ENCODE measurements at regions not wholly inside any gene's neighbourhood (a gene's known extent, or its start where the extent isn't known, plus 50 kb on each side); places are given as distances from the start of the nearest gene placed in this dataset.

DNA sequence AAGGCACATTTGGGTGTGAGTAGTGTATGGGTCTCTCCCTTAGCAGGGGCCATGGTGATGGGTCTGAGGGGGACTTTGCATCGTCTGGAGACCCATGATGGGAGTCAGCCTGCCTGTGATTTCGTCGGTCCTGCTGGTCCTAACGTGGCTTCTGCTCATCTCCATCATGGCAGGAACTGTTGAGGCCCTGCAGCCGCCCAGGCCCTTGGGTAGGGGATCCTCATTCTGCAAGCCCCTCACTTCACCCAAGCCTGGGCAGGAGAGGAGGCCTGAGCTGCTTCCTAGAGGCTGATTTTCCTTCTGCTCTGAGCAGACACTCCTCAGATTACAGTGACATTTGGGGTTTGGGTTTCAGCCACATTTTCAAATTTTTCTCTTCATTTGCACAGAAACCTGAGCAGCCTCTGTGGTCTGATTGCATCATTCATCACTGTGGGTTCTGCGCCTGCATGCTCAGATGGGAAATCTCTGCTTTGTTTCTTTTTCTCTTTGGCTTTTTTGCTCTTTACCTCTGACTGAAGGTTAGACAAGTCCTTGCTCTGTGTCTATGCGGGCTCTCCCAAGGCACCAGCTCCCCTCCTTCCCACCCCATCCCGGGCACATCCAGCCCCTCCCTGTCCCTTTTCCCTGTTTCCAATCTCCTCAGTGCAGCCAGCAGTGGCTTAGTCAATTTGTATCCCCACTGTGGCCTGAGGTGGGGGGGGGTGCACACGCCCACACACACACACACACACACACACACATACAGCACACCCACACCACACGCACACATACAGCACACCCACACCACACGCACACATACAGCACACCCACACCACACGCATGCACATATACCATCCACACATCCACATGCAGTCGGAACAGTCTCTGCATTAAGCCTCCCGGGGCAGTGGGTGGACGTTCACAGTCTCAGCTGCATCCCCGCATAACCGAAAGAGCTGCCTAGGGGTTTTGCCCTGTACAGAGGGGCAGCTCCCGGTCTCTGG, 305.4 kb upstream of the HS6ST1 start:
- 84% methylated on average over 7 of the region's 18 CpGs for WGBS (ENCODE audit: insufficient coverage)
- H3K27ac ChIP-seq (ENCODE audit: insufficient read depth in 1 of 2, low read depth in 1 of 2, low read length in 2 of 2, poor library complexity in 1 of 2, severe bottlenecking in 2 of 2) = no peak overlapping the region
- H3K27me3 ChIP-seq (replicated peaks in 2 of 5; ENCODE audit: control insufficient read depth in 4 of 5, insufficient read depth in 5 of 5, low read length in 4 of 5) = no peaks in the 10 kb centered on the region
- POLR2A ChIA-PET = no interaction called here
- H3K4me1 ChIP-seq (ENCODE audit: control extremely low read depth in 1 of 4, control insufficient read depth in 4 of 4, insufficient read depth in 4 of 4, low read length in 3 of 4) = peaks cover 0 to 13% (median 8%) of the 10 kb centered on the region in 4 experiments
- CTCF ChIA-PET = no interaction called here
- H3K36me3 ChIP-seq (ENCODE audit: control insufficient read depth in 4 of 4, insufficient read depth in 4 of 4, low read length in 3 of 4) = no peaks in the 10 kb centered on the region
- H3K4me3 ChIP-seq (ENCODE audit: control insufficient read depth in 1 of 7, extremely low read depth in 1 of 7, insufficient read depth in 4 of 7, low read depth in 2 of 7, low read length in 6 of 7) = no peak overlapping the region
- no peaks in the 10 kb centered on the region for H3K9me3 ChIP-seq (ENCODE audit: control extremely low read depth in 1 of 5, control insufficient read depth in 4 of 5, insufficient read depth in 2 of 5, low read depth in 1 of 5, low read length in 4 of 5)
- peak; percentile 38 to 83 (median 83) for DNase-seq

DNA sequence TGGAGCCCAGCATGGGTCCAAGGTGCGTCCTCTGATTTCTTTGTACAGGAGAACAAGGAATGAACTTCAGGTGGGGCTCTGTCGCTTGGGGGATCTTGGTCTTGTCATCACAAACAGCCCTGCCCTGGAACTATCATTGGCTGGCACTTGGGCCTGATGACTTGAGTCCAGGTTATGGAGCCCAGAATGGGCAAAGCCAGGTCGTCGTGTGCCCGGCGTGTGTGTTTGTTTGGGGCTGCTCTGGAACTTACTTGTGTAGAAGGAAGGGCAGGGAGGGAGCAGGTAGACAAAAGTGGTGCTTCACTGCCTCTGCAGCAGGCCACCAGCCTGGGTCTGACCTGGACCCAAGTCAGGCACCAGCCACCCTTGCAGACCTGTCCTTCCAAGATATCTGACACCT, 306.3 kb upstream of the HS6ST1 start:
- POLR2A ChIA-PET = no interaction called here
- no peaks in the 10 kb centered on the region for H3K36me3 ChIP-seq (ENCODE audit: control insufficient read depth in 4 of 4, insufficient read depth in 4 of 4, low read length in 3 of 4)
- DNase-seq = no peak
- no peak overlapping the region for H3K4me3 ChIP-seq (ENCODE audit: control insufficient read depth in 1 of 7, extremely low read depth in 1 of 7, insufficient read depth in 4 of 7, low read depth in 2 of 7, low read length in 6 of 7)
- H3K27ac ChIP-seq (ENCODE audit: insufficient read depth in 1 of 2, low read depth in 1 of 2, low read length in 2 of 2, poor library complexity in 1 of 2, severe bottlenecking in 2 of 2) = no peak overlapping the region
- WGBS (ENCODE audit: insufficient coverage) = 100% methylated on average over 6 of the region's 6 CpGs
- H3K9me3 ChIP-seq (ENCODE audit: control extremely low read depth in 1 of 5, control insufficient read depth in 4 of 5, insufficient read depth in 2 of 5, low read depth in 1 of 5, low read length in 4 of 5) = no peaks in the 10 kb centered on the region
- peaks cover 0 to 16% (median 8%) of the 10 kb centered on the region in 4 experiments for H3K4me1 ChIP-seq (ENCODE audit: control extremely low read depth in 1 of 4, control insufficient read depth in 4 of 4, insufficient read depth in 4 of 4, low read length in 3 of 4)
- H3K27me3 ChIP-seq (replicated peaks in 2 of 5; ENCODE audit: control insufficient read depth in 4 of 5, insufficient read depth in 5 of 5, low read length in 4 of 5) = no peaks in the 10 kb centered on the region
- CTCF ChIA-PET = no interaction called here

DNA sequence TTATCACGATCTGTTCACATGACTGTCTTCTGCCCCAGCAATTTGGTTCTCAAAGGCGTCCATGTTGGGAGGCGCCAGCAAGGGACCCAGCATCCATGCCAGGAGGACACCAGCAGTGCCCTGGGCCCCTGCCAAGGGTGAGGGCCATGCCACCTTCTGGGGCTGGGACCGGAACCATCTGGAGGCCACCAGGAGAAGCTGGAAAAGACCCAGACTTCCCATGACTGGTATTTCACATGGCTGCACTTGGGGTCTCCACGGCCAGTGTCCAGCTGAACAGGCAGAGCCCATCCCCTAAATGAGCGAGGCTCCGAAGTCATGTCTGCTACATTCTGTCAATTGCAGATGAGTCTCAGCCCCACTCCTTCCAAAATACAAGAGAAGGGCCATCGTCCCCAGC, 306.8 kb upstream of the HS6ST1 start:
- DNase-seq = no peak
- Histone ChIP-seq H3K36me3 (ENCODE audit: control insufficient read depth in 4 of 4, insufficient read depth in 4 of 4, low read length in 3 of 4) (no peaks in the 10 kb centered on the region), H3K27me3 (replicated peaks in 2 of 5; ENCODE audit: control insufficient read depth in 4 of 5, insufficient read depth in 5 of 5, low read length in 4 of 5) (no peaks in the 10 kb centered on the region), H3K27ac (ENCODE audit: insufficient read depth in 1 of 2, low read depth in 1 of 2, low read length in 2 of 2, poor library complexity in 1 of 2, severe bottlenecking in 2 of 2) (no peak overlapping the region), H3K4me1 (ENCODE audit: control extremely low read depth in 1 of 4, control insufficient read depth in 4 of 4, insufficient read depth in 4 of 4, low read length in 3 of 4) (peaks cover 0 to 16% (median 8%) of the 10 kb centered on the region in 4 experiments), H3K4me3 (ENCODE audit: control insufficient read depth in 1 of 7, extremely low read depth in 1 of 7, insufficient read depth in 4 of 7, low read depth in 2 of 7, low read length in 6 of 7) (no peak overlapping the region), H3K9me3 (ENCODE audit: control extremely low read depth in 1 of 5, control insufficient read depth in 4 of 5, insufficient read depth in 2 of 5, low read depth in 1 of 5, low read length in 4 of 5) (no peaks in the 10 kb centered on the region)
- CTCF ChIA-PET = no interaction called here
- WGBS (ENCODE audit: insufficient coverage) = 91% methylated on average over 7 of the region's 8 CpGs
- POLR2A ChIA-PET = no interaction called here

DNA sequence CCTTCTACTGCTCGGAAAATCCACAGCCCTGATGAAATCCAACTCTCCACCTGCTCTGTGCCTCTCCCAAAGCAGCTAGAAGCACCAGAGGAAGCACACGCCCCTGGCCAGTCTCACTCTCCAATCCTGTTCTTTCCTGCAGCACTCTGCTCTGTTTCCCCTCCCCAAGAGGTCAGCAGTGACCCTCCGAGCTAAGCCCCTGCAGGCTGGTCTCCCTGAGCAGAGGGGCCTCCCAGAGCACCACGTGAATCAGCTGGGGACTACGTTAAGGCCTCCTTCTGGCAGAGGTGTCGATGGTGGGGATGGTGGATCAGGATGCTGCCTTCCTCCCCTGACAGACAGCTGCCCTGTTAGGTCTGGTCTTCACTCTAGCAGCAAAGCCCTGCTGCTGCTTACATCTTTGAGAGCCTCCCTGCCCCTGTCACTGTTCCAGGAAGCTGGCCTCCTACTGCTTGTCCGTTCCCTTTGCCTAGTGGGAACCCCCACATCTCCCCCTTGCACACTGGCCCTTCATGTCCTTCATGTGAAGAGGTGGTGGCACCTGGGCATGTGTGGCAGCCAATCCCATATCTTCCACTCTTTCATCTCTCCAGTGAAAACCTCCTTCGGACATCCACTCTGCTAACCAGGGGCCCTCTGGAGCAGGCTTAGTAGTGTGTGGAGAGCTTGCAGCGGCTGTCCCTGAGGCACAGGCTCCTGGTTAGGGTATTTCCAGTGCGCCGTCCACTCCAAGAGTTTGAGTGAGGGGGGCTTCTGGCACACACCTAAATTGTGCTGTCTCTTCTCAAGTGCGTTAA, 307.5 kb upstream of the HS6ST1 start:
- POLR2A ChIA-PET = no interaction called here
- WGBS (ENCODE audit: insufficient coverage) = 94% methylated on average over 10 of the region's 12 CpGs
- Histone ChIP-seq H3K9me3 (ENCODE audit: control extremely low read depth in 1 of 5, control insufficient read depth in 4 of 5, insufficient read depth in 2 of 5, low read depth in 1 of 5, low read length in 4 of 5) (no peaks in the 10 kb centered on the region), H3K4me3 (ENCODE audit: control insufficient read depth in 1 of 7, extremely low read depth in 1 of 7, insufficient read depth in 4 of 7, low read depth in 2 of 7, low read length in 6 of 7) (no peak overlapping the region), H3K36me3 (ENCODE audit: control insufficient read depth in 4 of 4, insufficient read depth in 4 of 4, low read length in 3 of 4) (no peaks in the 10 kb centered on the region), H3K27me3 (replicated peaks in 2 of 5; ENCODE audit: control insufficient read depth in 4 of 5, insufficient read depth in 5 of 5, low read length in 4 of 5) (no peaks in the 10 kb centered on the region), H3K4me1 (ENCODE audit: control extremely low read depth in 1 of 4, control insufficient read depth in 4 of 4, insufficient read depth in 4 of 4, low read length in 3 of 4) (peaks cover 0 to 16% (median 8%) of the 10 kb centered on the region in 4 experiments), H3K27ac (ENCODE audit: insufficient read depth in 1 of 2, low read depth in 1 of 2, low read length in 2 of 2, poor library complexity in 1 of 2, severe bottlenecking in 2 of 2) (no peak overlapping the region)
- CTCF ChIA-PET = no interaction called here
- no peak for DNase-seq

DNA sequence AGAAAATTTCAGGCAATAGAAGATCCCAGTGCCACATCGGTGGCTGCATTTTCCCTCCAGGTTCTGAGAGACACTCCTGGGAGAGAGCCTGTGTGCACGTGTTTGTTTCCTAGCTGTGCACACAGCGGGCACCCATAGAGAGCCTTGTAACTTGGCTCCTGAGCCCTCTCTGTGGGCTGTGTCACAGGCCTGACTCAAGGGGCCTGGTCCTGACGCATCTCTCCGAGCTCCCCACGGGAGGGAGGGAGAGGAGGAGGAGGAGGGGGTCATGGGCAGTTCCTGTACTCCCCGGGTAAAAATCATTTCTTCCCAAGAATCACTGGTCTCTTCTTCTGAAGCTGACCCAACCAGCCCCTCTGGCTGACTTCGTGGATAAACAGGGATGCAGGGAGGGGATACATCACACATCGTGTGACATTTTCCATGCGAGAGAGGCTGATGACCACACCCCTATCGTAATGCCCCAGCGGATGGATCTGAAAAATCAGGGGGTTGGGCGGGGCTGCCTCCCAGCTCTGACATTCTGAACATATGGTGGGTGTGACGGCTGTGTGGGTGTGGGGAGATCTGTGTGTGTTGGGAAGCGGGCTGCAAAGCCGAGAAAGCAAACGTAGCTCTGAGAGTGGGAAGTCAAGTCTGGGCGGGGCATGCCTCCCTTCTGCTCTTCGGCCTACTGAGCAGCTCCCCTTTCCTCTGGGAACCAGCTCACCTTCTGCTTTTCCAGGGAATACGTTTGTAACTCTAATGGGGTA, 308.3 kb upstream of the HS6ST1 start:
- 95% methylated on average over 14 of the region's 20 CpGs for WGBS (ENCODE audit: insufficient coverage)
- Histone ChIP-seq H3K36me3 (ENCODE audit: control insufficient read depth in 4 of 4, insufficient read depth in 4 of 4, low read length in 3 of 4) (no peaks in the 10 kb centered on the region), H3K4me1 (ENCODE audit: control extremely low read depth in 1 of 4, control insufficient read depth in 4 of 4, insufficient read depth in 4 of 4, low read length in 3 of 4) (peaks cover 0 to 16% (median 8%) of the 10 kb centered on the region in 4 experiments), H3K9me3 (ENCODE audit: control extremely low read depth in 1 of 5, control insufficient read depth in 4 of 5, insufficient read depth in 2 of 5, low read depth in 1 of 5, low read length in 4 of 5) (no peaks in the 10 kb centered on the region), H3K27ac (ENCODE audit: insufficient read depth in 1 of 2, low read depth in 1 of 2, low read length in 2 of 2, poor library complexity in 1 of 2, severe bottlenecking in 2 of 2) (no peak overlapping the region), H3K27me3 (replicated peaks in 2 of 5; ENCODE audit: control insufficient read depth in 4 of 5, insufficient read depth in 5 of 5, low read length in 4 of 5) (no peaks in the 10 kb centered on the region), H3K4me3 (ENCODE audit: control insufficient read depth in 1 of 7, extremely low read depth in 1 of 7, insufficient read depth in 4 of 7, low read depth in 2 of 7, low read length in 6 of 7) (no peak overlapping the region)
- DNase-seq = no peak
- ChIA-PET CTCF (interaction anchor here (1.2 kb wide), 1 partner anchor 11 kb away, joined by 5 read pairs; no protein-coding TSS in a partner anchor), POLR2A (no interaction called here)

DNA sequence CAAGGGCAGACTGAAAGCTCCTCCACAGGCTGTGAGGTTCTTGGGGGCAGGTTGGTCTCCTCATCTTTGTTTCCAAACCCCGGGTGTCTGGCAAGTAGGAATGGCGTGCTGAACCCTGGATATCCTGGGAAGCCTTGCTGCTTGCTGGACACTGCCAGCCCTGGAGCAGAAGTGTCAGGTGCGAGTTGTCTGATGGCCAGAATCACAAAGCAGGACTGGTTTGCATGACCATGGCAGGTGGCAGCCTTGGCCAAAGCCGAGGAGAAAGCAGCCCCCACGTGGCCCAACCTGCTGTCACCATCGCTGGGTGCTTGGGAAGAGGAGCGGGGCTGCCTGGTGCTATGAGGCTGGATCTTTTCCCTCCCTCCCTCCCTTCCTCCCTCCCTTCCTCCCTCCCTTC, 309.5 kb upstream of the HS6ST1 start:
- Histone ChIP-seq H3K4me1 (ENCODE audit: control extremely low read depth in 1 of 4, control insufficient read depth in 4 of 4, insufficient read depth in 4 of 4, low read length in 3 of 4) (peaks cover 0 to 15% (median 8%) of the 10 kb centered on the region in 4 experiments), H3K9me3 (ENCODE audit: control extremely low read depth in 1 of 5, control insufficient read depth in 4 of 5, insufficient read depth in 2 of 5, low read depth in 1 of 5, low read length in 4 of 5) (no peaks in the 10 kb centered on the region), H3K27me3 (replicated peaks in 2 of 5; ENCODE audit: control insufficient read depth in 4 of 5, insufficient read depth in 5 of 5, low read length in 4 of 5) (no peaks in the 10 kb centered on the region), H3K36me3 (ENCODE audit: control insufficient read depth in 4 of 4, insufficient read depth in 4 of 4, low read length in 3 of 4) (no peaks in the 10 kb centered on the region), H3K4me3 (ENCODE audit: control insufficient read depth in 1 of 7, extremely low read depth in 1 of 7, insufficient read depth in 4 of 7, low read depth in 2 of 7, low read length in 6 of 7) (no peak overlapping the region), H3K27ac (ENCODE audit: insufficient read depth in 1 of 2, low read depth in 1 of 2, low read length in 2 of 2, poor library complexity in 1 of 2, severe bottlenecking in 2 of 2) (no peak overlapping the region)
- WGBS (ENCODE audit: insufficient coverage) = 95% methylated on average over 7 of the region's 7 CpGs
- ChIA-PET POLR2A (no interaction called here), CTCF (no interaction called here)
- no peak for DNase-seq
